Motor neuron (in vitro differentiated cells): ENCODE measurements at regions not wholly inside any gene's neighbourhood (a gene's known extent, or its start where the extent isn't known, plus 50 kb on each side); places are given as distances from the start of the nearest gene placed in this dataset.

Source experiments
- ATAC-seq, 8 experiments: fragments of 200-7000 bp; cut with Tn5 transposase; replicated peaks in 6 of 8; 2 replicates each; pipeline ENCODE4 v1.8.0; 2021; ENCODE audit warnings: mild to moderate bottlenecking in 8 of 8, moderate library complexity in 8 of 8
- H3K27ac ChIP-seq, 2 donors: fragments of 250-450 bp; sonication (Bioruptor Pico); 2 replicates each; pipeline ENCODE4 v1.9.0; 2021; ENCODE audit warnings: antibody characterized with exemption in 2 of 2, mild to moderate bottlenecking in 2 of 2, moderate library complexity in 1 of 2
- H3K4me1 ChIP-seq, 2 donors: fragments of 250-450 bp; sonication (Bioruptor Pico); replicated peaks in 1 of 2; 2 replicates each; pipeline ENCODE4 v1.6.1; 2021; ENCODE audit warnings: antibody characterized with exemption in 2 of 2, mild to moderate bottlenecking in 2 of 2, moderate library complexity in 1 of 2
- H3K4me3 ChIP-seq, 5 donors: fragments of 250-450 bp; sonication (Bioruptor Pico); 2 replicates each; pipeline ENCODE4 v1.9.0; 2021; ENCODE audit warnings: antibody characterized with exemption in 5 of 5, mild to moderate bottlenecking in 5 of 5, moderate library complexity in 4 of 5
- WGBS, 10 experiments: fragments of 450-650 bp; shearing (Covaris generic); methylation state at CpG; one replicate each; pipeline ENCODE4 v1.0.0; 2022; 5-methylcytosine and 5-hydroxymethylcytosine counted together
- in situ Hi-C, 9 experiments: fragments of 400-800 bp; cut with MboI; loops; one replicate each; pipeline ENCODE4 v1.15.0; 2021; ENCODE audit warnings: low sequenced_read_pairs in 9 of 9, low pct_unique_long_range_greater_than_20kb in 2 of 9; ENCODE audit not compliant: unreplicated experiment in 9 of 9

DNA sequence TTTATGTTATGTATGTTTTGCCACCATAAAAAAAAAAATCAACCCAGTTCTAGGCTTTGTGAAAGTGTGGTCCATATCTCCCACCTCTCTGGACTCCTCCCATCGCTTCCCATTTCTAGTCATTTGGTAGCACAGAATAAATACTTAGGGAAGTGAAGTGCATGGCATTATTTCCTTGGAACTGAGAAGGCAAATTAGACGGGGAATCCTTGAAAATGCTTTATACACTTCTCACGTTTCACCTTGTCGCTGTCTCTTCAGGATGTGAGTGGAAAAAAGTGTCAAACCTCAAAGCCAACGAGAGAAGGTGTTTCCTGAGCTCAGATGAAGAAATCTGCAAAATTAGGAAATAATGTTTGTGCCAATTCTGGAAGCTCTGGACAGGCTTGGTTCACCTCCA is 209.9 kb downstream of the ATG4C start:
- 0 to 100% (median 87%) methylated on average over 1 to 5 of the region's 5 CpGs; no CpG with 5 or more reads in 1 of the 10 experiments for whole genome bisulfite sequencing, 10 experiments
- in situ Hi-C loops: loop anchor here in 1 of 9 experiments (25.0 kb wide), 1 partner anchor 157 kb away; no protein-coding TSS in a partner anchor
- Histone ChIP-seq H3K27ac (no peak overlapping the region), H3K4me1 (peaks cover 12 to 19% of the 10 kb centered on the region in 2 donors), H3K4me3 (no peak overlapping the region)
- ATAC-seq: no peak

DNA sequence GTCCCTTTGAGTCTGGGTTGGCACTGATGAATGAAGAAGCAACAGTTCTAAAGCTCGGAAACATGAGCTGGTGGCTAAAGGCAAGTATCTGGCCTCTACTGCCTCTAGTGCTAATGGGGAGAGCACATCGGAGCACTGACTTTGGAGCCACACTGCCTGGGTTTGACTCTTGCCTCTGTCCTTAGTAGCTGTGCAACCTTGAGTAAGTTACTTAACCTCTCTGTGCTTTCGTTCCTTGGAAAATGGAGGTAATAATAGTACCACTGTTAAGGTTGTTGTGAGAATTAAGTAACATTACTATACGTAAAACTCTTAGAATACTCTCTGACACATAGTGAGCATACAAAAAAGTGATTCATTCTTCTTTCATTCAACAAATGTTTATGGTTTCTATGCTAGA is 211.2 kb downstream of the ATG4C start:
- 29 to 100% (median 80%) methylated on average over 1 to 4 of the region's 4 CpGs; no CpG with 5 or more reads in 4 of the 10 experiments for WGBS, 10 experiments
- Histone ChIP-seq H3K27ac (no peak overlapping the region), H3K4me1 (peaks cover 18 to 31% of the 10 kb centered on the region in 2 donors), H3K4me3 (no peak overlapping the region)
- in situ Hi-C loops: loop anchor here in 1 of 9 experiments (25.0 kb wide), 1 partner anchor 158 kb away; no protein-coding TSS in a partner anchor
- no peak for ATAC-seq

DNA sequence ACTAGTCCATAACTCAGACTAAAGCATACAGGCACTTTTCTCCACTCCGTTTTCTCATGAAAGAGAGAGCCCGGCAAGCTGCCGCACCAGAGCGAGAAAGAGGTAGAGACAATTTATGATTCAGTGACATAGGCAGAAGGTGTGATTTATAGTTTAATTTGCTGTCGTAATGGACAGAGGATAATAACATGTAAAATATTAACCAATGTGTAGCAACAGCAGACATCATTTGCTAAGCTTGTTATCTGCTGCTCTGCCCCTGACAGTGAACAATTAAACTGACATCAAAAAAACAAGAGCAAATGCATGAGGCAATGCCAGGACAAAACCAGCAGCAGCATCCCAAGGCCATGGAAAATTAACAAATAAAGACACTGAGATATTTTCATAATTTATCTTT is 214.0 kb downstream of the ATG4C start:
- 17 to 80% (median 36%) methylated on average over 1 to 5 of the region's 5 CpGs for WGBS, 10 experiments
- Histone ChIP-seq H3K4me1 (peaks cover 21 to 39% of the 10 kb centered on the region in 2 donors), H3K4me3 (peak overlapping the region in 1 of 5 donors; percentile 0), H3K27ac (peak overlapping the region in 1 of 2 donors; percentile 49)
- peak in 5 of 8 experiments; percentile 22 to 51 (median 46) for ATAC-seq
- in situ Hi-C loops: loop anchor here in 1 of 9 experiments (25.0 kb wide), 1 partner anchor 161 kb away; no protein-coding TSS in a partner anchor

DNA sequence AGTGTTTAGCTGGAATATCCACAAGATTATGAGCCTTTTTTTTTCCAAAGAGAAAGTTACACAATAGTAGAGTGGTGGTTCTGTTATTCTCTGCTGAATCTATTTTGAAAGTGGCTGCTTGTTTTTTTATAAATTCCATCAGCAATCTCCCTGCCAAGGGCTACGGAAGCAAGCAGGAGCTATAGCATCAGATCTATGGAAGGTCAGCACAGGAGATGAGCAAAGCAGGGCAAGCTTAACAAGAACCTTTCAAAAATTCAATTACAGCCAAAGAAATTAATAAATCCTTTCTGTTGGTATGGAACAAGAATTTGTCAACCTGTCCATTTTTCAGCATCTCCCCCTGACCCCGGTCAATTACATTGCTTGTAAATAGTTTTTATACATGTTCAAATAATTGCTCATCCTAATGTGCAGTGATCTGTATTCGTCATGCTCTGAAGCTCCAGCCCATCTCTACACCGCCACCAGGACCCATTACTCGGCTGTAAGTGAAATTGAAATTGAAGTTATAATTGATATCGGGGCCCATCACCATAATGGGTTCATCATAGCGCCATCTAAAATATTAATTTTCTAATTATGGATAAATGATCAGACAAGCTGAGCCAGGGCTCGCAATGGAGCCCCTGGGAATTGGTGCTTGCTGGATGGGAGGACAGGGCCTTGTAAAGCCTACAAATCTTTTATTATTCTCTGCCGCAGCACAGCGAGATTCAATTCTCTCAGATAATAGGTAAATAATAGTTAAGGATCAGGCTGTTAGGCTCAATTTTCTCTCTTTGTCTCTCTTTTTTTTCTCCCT is 215.1 kb downstream of the ATG4C start:
- 27 to 59% (median 47%) methylated on average over 4 to 10 of the region's 10 CpGs for WGBS, 10 experiments
- in situ Hi-C loops: loop anchor here in 1 of 9 experiments (25.0 kb wide), 1 partner anchor 162 kb away; no protein-coding TSS in a partner anchor
- ATAC-seq: peak in 5 of 8 experiments; percentile 86 to 90 (median 87)
- no peak overlapping the region for H3K4me3 ChIP-seq
- peak overlapping the region in 1 of 2 donors; percentile 49 for H3K27ac ChIP-seq
- peaks cover 21 to 39% of the 10 kb centered on the region in 2 donors for H3K4me1 ChIP-seq

DNA sequence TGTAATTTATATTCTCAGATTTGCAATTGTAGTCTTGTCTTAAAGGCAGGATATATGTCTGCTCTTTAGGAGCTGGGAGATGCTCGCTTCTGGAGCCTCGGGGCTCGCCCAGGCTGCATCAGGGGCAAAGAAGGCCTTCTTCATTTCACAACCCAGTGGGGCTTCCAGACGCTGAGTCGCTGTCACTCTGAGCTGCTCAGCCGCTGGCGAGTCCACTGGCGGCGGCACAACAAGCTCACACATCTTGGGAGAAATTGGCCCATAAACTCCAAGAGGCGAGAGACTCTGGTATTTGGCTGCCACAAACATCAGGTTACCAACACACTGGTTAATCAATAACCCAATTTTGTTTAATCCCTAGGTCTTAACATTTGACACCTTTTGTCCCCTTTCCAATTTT is 216.6 kb downstream of the ATG4C start:
- no peak overlapping the region for H3K27ac ChIP-seq
- in situ Hi-C loops: no loop called here
- H3K4me3 ChIP-seq: no peak overlapping the region
- ATAC-seq: no peak
- WGBS, 10 experiments: 11 to 100% (median 60%) methylated on average over 1 to 7 of the region's 10 CpGs; no CpG with 5 or more reads in 3 of the 10 experiments
- peaks cover 21 to 39% of the 10 kb centered on the region in 2 donors for H3K4me1 ChIP-seq

DNA sequence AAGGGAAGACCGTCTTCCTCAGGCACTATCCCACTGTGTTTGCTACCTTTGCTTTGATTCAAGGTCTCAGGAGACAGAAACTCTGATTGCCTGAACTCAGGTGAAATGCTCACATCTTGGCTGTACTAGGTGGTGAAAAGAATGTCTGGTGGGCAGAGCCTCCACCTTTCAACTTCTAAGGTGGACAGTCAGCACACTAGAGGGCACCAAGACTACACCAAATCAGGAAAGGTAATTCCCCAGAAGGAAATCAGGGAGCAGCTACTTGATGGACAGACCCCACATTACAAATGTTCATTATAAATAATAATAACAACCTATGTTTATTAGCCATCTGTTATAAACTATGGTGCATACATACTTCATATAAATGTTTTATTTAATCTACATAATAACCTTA is 220.9 kb downstream of the ATG4C start:
- Histone ChIP-seq H3K27ac (no peak overlapping the region), H3K4me1 (peaks cover 19 to 24% of the 10 kb centered on the region in 2 donors), H3K4me3 (no peak overlapping the region)
- in situ Hi-C loops: no loop called here
- WGBS, 10 experiments: 29 to 100% (median 83%) methylated on average over 1 of the region's 1 CpG; no CpG with 5 or more reads in 5 of the 10 experiments
- ATAC-seq: no peak

DNA sequence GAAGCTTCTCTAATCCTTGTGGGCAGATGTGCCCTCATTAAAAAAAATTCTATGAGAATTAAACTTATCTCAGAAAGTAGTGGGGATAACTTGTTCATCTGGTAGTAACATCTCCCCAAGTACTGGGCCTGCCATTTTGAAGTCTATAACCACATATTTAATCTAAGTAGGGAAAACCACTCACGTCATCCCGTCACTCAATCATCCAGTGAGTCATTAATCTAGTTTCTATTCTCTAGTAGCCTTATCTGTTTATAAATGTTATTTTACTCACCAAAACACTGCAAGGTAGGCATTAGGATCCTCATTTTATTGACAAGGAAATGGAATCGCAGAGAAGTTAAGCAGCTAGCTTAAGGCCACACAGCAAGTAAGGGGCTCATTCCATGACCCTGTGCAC is 221.9 kb downstream of the ATG4C start:
- Histone ChIP-seq H3K27ac (no peak overlapping the region), H3K4me1 (peaks cover 20 to 24% of the 10 kb centered on the region in 2 donors), H3K4me3 (no peak overlapping the region)
- no peak for ATAC-seq
- in situ Hi-C loops: no loop called here
- WGBS, 10 experiments: 0 to 100% (median 92%) methylated on average over 2 to 3 of the region's 3 CpGs; no CpG with 5 or more reads in 2 of the 10 experiments

DNA sequence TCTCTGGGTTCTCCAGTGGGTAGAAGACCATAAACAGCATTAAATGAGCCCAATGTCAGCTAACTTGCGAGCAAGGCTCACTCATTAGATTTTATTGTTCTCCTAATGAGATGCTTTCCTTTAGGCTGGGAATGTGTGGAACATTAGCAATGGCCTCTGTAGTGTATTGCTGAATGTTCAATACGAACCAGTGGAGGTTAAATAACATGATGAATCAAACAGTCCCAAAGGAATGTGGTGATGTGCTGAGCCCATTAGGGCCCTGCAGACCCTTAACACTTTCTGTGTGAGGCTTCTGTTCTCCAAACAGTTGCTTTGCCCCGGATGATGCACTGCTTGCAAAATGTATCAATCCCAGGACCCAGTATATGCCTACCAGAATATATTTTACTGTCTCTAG is 225.5 kb downstream of the ATG4C start:
- 12 to 63% (median 49%) methylated on average over 1 to 3 of the region's 3 CpGs; no CpG with 5 or more reads in 2 of the 10 experiments for WGBS, 10 experiments
- in situ Hi-C loops: no loop called here
- ATAC-seq: peak in 4 of 8 experiments; percentile 22 to 76 (median 72)
- H3K27ac ChIP-seq: no peak overlapping the region
- peaks cover 26 to 27% of the 10 kb centered on the region in 2 donors for H3K4me1 ChIP-seq
- H3K4me3 ChIP-seq: no peak overlapping the region

DNA sequence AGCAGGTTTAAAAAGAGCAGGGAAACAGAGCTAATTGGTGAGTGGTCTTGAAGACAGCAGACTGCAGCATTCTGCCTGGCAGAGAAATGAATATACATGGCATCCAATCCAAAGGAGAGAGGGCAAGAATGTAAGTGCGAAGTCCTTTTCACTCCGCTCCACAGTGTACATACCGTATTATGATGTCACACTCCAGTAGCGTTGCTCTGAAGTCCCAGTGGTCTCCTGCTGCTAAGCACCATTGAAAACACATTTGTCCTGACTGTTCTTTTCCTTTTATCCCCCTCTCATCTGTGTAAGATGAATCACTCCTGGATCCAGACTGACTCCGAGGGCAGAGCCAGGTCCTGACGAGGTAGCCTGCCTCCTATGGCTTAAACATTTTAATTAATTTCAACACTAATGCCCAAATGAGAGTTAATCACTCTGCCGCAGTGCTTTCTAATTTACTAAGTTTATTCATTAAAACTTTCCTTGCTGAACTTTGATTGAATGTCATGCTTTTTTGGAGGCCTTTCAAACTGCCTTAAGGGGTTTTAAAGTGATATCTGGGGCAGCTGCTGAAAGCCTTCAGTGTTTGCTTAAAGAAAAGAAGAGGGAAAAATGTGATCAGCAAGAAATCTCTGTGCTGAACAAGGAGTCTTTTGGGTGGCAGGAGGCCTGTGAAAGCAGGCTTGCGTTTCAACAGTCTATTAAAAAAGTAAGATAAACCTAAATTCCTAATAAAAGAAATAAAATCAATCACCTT is 227.2 kb downstream of the ATG4C start:
- H3K4me3 ChIP-seq: no peak overlapping the region
- ATAC-seq: peak in 5 of 8 experiments; percentile 95 to 99 (median 97)
- peaks cover 26 to 27% of the 10 kb centered on the region in 2 donors for H3K4me1 ChIP-seq
- in situ Hi-C loops: no loop called here
- no peak overlapping the region for H3K27ac ChIP-seq
- WGBS, 10 experiments: 3 to 37% (median 26%) methylated on average over 1 to 8 of the region's 8 CpGs

DNA sequence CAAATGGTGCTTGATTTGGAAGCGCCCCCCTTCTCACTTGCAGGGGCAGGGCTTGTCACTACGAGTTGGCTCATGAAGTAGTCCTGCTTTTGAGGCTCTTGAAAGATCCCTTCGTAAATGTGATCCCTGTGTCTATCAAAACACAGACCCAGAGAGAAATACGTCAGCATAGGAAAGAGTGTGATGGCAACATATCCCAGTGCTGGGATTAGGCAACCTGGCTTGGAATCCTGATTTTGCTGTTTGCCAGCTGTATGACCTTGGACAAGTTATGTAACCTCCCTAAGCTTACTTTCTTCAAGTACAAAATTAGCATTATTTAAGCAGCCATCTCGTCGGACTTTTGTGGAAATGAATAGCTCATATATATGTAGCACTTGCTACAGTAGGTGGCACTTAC is 228.4 kb downstream of the ATG4C start:
- WGBS, 10 experiments: 0 to 85% (median 69%) methylated on average over 1 to 6 of the region's 6 CpGs; no CpG with 5 or more reads in 2 of the 10 experiments
- no peak for ATAC-seq
- H3K4me1 ChIP-seq: peaks cover 27 to 29% of the 10 kb centered on the region in 2 donors

DNA sequence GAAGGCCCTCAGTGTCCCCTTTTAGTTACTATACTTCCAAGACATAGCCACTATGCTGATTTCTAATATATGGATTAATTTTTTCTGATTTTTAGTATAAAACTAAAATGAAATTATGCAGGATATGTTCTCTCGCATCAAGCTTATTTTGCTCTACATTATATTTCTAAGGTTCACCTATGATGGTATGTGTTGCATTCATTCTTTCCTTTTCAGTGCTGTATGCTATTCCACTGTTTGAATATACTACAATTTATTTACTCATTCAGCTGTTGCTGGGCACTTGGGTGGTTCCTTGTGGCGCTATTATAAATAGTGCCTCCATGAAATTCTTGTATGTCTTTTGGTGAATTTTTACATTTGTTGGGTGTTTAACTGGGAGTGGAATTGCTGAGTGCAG is 230.3 kb downstream of the ATG4C start:
- Histone ChIP-seq H3K4me1 (peaks cover 20 to 21% of the 10 kb centered on the region in 2 donors), H3K27ac (no peak overlapping the region), H3K4me3 (no peak overlapping the region)
- 29 to 100% (median 92%) methylated on average over 2 of the region's 2 CpGs; no CpG with 5 or more reads in 1 of the 10 experiments for WGBS, 10 experiments
- ATAC-seq: no peak
- in situ Hi-C loops: no loop called here

More for the DNA sequence above, 228.4 kb downstream of the ATG4C start:
- H3K27ac ChIP-seq: no peak overlapping the region
- in situ Hi-C loops: no loop called here
- no peak overlapping the region for H3K4me3 ChIP-seq

DNA sequence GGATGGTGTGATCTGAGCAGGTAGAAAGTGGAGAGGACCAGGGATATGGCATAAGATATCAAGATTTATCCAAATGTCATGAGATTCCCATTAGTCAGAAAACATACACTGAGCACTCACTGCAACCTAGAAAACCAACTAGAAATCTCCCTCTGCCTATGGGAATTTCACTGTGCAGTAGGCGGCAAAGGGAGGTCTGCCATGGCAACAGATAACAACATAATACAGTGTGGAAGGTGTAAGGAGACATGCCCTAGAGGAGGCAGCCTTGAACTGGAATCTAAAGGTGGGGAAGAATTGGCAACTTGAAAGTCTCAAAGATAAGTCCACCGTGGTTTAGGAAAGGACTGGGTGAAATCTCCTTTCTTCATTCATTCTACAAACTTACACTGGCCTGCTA is 238.4 kb downstream of the ATG4C start:
- Histone ChIP-seq H3K4me1 (no peaks in the 10 kb centered on the region), H3K4me3 (no peak overlapping the region), H3K27ac (no peak overlapping the region)
- WGBS, 10 experiments: 0 to 100% (median 53%) methylated on average over 1 to 2 of the region's 2 CpGs; no CpG with 5 or more reads in 2 of the 10 experiments
- in situ Hi-C loops: no loop called here
- no peak for ATAC-seq

DNA sequence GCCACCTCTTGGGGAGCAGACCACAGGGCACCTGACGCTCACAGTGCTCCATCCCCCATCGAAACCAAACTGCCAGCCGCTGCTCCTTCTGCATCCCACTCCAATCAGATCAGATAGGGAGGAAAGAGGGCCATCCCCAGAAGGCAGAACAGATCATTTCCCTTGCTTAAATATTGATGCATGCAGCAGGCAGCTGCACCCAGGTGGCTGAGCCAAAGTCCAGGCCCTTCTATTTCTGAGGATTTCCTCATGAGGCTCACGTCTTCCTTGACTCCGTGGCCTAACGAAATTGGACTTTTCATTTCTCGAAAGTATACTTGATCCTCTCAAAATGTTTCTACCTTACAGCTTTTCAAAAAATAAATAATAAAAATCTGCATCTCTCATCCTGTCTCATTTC is 239.2 kb downstream of the ATG4C start:
- H3K27ac ChIP-seq: no peak overlapping the region
- H3K4me3 ChIP-seq: no peak overlapping the region
- H3K4me1 ChIP-seq: no peaks in the 10 kb centered on the region
- in situ Hi-C loops: no loop called here
- no peak for ATAC-seq
- WGBS, 10 experiments: 7 to 100% (median 82%) methylated on average over 1 to 7 of the region's 7 CpGs
